Right cardiac atrium (tissue), 5 donors: ENCODE measurements at regions not wholly inside any gene's neighbourhood (a gene's known extent, or its start where the extent isn't known, plus 50 kb on each side); places are given as distances from the start of the nearest gene placed in this dataset.

Experiments
- ATAC-seq, 2 donors: fragments of 200-7000 bp; cut with Tn5 transposase; one replicate each; pipeline versions ENCODE4 v1.8.0 to v1.9.1; 2020; ENCODE audit warnings: moderate library complexity in 2 of 2, mild to moderate bottlenecking in 1 of 2
- DNase-seq, 3 donors: peaks; one replicate each; pipeline ENCODE4 v3.0.0-alpha.2; 2020
- H3K27ac ChIP-seq: one replicate; pipeline ENCODE4 v1.5.1; 2013; ENCODE audit warnings: mild to moderate bottlenecking, low read length, control low read depth, moderate library complexity
- H3K27me3 ChIP-seq: one replicate; pipeline ENCODE4 v1.6.1; 2013; ENCODE audit not compliant: control insufficient read depth, insufficient read depth
- H3K4me1 ChIP-seq: one replicate; pipeline ENCODE4 v1.6.1; 2013; ENCODE audit warnings: low read length; ENCODE audit not compliant: control insufficient read depth, insufficient read depth
- H3K4me3 ChIP-seq: one replicate; pipeline ENCODE4 v1.5.1; 2013; ENCODE audit warnings: low read length, control low read depth
- H3K9me3 ChIP-seq: one replicate; pipeline ENCODE4 v1.6.1; 2013; ENCODE audit warnings: low read length; ENCODE audit not compliant: control insufficient read depth
- WGBS: extraction: QIAGEN DNeasy Blood & Tissue Kit; methylation state at CpG from one replicate; pipeline ENCODE4 v1.1.7; 2013; 5-methylcytosine and 5-hydroxymethylcytosine counted together
- intact Hi-C, 4 donors: fragments of 100-400 bp; cut with DNase I; formaldehyde crosslinking; loops; one replicate each; pipeline versions ENCODE4 v1.11.0 to v1.14.0; 2022 to 2023
- donor health status: healthy with polysubstance abuse.
- donor health status: DM: no; HTN: yes; CAD: no.
- donor health status: DM: no; HTN: no; CAD: no.
- donor health status: DM: no; HTN: yes; CAD: no; lungs with severe emphysema.
- donor health status: DM: yes; HTN: yes; CAD: no.

DNA sequence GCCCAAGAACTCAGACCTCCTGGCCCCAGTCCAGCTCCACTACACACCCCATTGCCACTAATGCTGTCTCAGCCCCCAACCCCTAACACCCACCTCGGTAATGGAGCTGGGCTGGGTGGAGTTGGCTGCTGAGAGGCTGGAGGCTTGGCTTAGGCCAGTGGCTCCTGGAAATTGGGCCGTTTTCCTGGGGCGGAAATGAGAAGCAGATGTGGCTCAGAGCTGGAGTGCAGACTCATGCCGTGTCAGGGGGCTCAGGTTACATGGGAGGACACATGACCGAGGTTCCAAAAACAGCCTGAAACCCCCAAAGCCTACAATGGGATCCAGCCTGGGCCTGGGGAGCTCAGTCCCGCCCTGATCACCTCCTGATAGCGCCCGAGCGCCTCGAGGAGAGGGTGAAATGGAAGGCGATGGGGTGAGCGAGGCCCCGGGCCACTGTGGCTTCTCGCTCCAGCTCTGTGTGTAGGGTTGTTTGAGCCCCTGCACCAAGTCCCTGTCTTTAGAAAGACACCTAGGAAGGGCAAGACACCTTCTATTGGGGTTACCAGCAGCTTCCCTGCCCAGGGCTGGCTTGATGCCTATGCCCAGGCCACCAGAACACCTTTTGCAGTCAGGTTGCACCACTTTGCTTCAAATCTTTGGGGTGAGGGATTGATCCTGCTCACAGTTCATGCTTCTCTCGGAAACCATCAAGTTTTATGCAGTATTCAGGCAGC is 175.7 kb upstream of the HAAO start:
- peak; percentile 62 to 76 for ATAC-seq
- peaks cover 17% of the 10 kb centered on the region for H3K4me1 ChIP-seq

DNA sequence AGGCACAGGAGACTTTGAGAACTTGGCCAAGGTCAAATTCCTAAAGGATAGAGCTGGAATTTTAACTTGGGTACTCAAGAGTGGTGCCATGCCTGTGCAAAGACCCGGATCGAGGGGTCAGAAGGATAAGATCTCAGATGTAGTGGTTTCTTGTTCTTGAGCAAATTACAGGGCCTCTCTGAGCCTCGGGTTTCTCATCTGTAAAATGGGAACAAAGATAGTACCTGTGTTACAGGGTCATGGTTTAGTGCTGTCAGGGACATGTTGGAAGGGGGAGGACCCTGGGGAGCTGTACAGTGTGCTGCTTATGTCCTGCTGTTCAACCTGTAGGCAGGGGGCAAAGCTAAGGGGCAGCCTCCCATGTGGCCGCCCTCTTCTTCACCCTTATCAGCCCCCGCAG is 173.5 kb upstream of the HAAO start:
- H3K4me3 ChIP-seq = no peak overlapping the region
- H3K27ac ChIP-seq = no peak overlapping the region
- no peaks in the 10 kb centered on the region for H3K27me3 ChIP-seq
- WGBS = 87% methylated on average over 5 of the region's 5 CpGs
- H3K4me1 ChIP-seq = peaks cover 22% of the 10 kb centered on the region
- intact Hi-C loops = no loop called here
- no peaks in the 10 kb centered on the region for H3K9me3 ChIP-seq
- DNase-seq (no peak), ATAC-seq (no peak)

More for the DNA sequence above, 175.7 kb upstream of the HAAO start:
- no peaks in the 10 kb centered on the region for H3K27me3 ChIP-seq
- intact Hi-C loops = no loop called here
- 68% methylated on average over 15 of the region's 15 CpGs for WGBS
- H3K4me3 ChIP-seq = no peak overlapping the region
- no peaks in the 10 kb centered on the region for H3K9me3 ChIP-seq
- DNase-seq = peak; percentile 68 to 88 (median 86)
- peak overlapping the region; percentile 49 for H3K27ac ChIP-seq

DNA sequence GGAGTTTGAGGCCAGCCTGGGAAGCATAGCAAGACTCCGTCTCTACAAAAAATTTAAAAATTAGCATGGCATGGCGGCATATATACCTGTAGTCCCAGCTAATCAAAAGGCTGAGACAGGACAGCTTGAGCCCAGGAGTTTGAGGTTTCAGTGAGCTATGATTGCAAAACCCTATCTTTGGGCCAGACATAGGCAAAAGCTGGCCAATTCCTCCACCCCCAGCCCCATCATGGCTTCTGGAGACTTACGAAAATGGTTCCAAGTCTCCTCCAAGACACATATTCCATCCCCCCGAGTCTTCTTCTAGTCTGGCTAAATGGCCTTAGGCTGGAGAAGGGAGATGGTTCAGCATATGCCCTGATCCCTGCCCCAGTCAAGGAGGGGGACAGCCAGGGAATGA is 172.8 kb upstream of the HAAO start:
- DNase-seq (no peak), ATAC-seq (peak in 1 of 2 donors; percentile 7)
- H3K9me3 ChIP-seq = no peaks in the 10 kb centered on the region
- intact Hi-C loops = no loop called here
- H3K4me3 ChIP-seq = no peak overlapping the region
- H3K27ac ChIP-seq = peak overlapping the region; percentile 47
- WGBS = 78% methylated on average over 4 of the region's 4 CpGs
- H3K27me3 ChIP-seq = no peaks in the 10 kb centered on the region
- peaks cover 26% of the 10 kb centered on the region for H3K4me1 ChIP-seq

DNA sequence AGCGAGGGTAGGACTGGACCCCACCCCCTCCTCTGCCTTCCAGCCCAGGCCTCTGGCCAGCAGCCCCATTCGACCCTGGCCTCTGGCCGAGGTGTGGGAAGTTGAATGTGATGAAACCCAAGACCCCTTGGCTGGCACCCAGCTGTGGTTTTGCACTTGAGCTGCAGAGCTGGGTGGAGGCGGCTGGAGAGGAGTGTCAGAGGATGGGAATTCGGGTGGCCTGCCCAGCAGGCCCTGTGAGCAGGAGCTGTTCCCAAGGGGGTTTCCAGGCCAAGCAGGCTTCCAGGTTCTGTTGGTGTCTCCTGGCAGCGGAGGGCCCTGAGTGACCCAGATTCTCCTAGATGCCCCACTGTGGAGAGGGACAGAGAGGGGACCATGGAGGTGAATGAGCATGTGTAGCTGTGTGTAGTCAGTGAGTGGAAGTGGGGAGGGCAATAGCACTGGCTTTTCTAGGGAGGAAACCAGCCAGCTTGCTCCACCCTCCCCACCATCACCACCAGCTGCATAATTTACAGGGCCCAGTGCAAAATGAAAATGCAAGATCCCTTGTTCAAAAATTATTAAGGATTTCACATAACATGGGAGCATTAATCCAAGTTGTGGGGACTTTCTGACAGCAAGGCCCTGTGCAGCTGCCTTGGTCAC is 172.2 kb upstream of the HAAO start:
- Histone ChIP-seq H3K4me3 (no peak overlapping the region), H3K27ac (peak overlapping the region; percentile 47), H3K4me1 (peaks cover 26% of the 10 kb centered on the region), H3K27me3 (no peaks in the 10 kb centered on the region), H3K9me3 (no peaks in the 10 kb centered on the region)
- intact Hi-C loops = loop anchor here in 1 of 4 donors (5.0 kb wide), 1 partner anchor 258 kb away; no protein-coding TSS in a partner anchor
- 43% methylated on average over 6 of the region's 6 CpGs for WGBS
- ATAC-seq = peak; percentile 49 to 59
- peak; percentile 92 to 95 (median 94) for DNase-seq

DNA sequence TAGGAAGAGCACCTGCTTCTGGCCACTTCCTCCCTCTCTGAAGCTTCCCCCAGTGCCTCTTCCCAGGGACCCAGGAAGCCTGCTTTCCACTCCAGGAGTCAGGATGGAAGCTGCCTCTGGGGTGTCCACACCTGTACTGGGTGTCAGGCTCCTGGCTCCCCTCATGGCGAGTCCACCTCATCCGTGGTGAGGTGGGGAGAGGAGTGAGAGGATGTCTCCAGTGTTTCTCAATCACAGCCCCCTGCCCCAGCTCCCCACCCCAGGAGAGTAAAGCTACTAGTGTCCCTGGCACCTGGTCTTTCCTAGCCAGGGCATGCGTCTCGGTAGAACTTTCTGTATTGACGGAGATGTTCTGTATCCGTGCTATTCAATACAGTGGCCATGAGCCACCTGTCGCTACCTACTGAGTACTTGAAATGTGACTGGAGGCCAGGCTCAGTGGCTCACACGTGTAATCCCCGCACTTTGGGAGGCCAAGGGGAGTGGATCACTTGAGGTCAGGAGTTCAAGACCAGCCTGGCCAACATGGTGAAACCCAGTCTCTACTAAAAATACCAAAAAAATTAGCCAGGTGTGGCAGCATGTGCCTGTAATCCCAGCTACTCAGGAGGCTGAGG is 171.2 kb upstream of the HAAO start:
- no peaks in the 10 kb centered on the region for H3K9me3 ChIP-seq
- ATAC-seq (no peak), DNase-seq (no peak)
- H3K27ac ChIP-seq = no peak overlapping the region
- no peaks in the 10 kb centered on the region for H3K27me3 ChIP-seq
- H3K4me3 ChIP-seq = no peak overlapping the region
- intact Hi-C loops = loop anchor here in 1 of 4 donors (5.0 kb wide), 1 partner anchor 259 kb away; no protein-coding TSS in a partner anchor
- peaks cover 26% of the 10 kb centered on the region for H3K4me1 ChIP-seq
- 94% methylated on average over 9 of the region's 9 CpGs for WGBS

DNA sequence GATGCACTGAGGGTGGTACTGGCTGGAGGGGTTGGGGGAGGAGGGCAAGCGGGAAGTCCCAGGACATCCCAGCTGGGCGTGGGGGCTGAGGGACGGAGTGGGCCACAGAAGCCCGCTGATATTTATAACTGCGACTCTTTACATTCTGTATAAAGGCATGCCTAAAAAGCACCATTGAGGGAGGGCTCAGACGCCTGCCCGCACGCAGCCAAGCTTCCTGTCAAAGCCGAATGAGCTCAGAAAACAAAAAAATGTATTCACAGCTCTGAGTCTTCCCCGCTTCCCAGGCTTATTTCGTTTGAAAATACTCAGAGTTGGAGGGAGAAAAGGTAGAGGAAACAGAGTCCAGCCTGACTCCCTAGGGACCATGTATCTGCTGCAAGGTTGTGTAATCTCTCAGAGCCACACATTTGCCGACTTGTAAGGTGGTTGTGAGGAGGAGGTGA is 170.1 kb upstream of the HAAO start:
- ATAC-seq (no peak), DNase-seq (peak in 1 of 3 donors; percentile 53)
- intact Hi-C loops = loop anchor here in 1 of 4 donors (5.0 kb wide), 1 partner anchor 260 kb away; no protein-coding TSS in a partner anchor
- WGBS = 23% methylated on average over 12 of the region's 12 CpGs
- no peaks in the 10 kb centered on the region for H3K9me3 ChIP-seq
- peak overlapping the region; percentile 22 for H3K27ac ChIP-seq
- peaks cover 32% of the 10 kb centered on the region for H3K4me1 ChIP-seq
- H3K27me3 ChIP-seq = no peaks in the 10 kb centered on the region
- no peak overlapping the region for H3K4me3 ChIP-seq

DNA sequence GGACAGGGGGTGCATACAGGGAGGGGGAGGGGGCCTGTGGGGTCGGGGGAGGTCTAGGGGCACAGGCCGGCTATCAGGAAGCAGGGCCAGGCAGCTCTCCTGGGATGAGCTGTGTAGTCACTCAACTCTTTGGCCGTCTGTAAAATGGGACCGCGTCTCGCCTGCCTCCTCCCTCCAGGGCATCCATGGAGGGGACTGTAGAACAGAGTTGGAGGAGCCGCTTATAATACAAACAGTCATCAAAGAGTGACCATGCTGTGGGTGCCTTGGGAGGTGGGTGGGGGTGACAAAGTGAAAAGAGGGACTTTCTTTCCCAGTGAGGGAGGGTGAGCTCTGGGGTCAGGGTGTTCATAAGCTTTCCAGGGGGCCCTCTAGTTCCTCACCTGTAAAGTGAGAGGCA is 169.6 kb upstream of the HAAO start:
- peak overlapping the region; percentile 85 for H3K27ac ChIP-seq
- no peaks in the 10 kb centered on the region for H3K27me3 ChIP-seq
- H3K4me3 ChIP-seq = no peak overlapping the region
- no peaks in the 10 kb centered on the region for H3K9me3 ChIP-seq
- ATAC-seq = no peak
- WGBS = 45% methylated on average over 7 of the region's 7 CpGs
- DNase-seq = peak in 1 of 3 donors; percentile 54
- H3K4me1 ChIP-seq = peaks cover 32% of the 10 kb centered on the region
- intact Hi-C loops = loop anchor here in 1 of 4 donors (5.0 kb wide), 1 partner anchor 260 kb away; no protein-coding TSS in a partner anchor

DNA sequence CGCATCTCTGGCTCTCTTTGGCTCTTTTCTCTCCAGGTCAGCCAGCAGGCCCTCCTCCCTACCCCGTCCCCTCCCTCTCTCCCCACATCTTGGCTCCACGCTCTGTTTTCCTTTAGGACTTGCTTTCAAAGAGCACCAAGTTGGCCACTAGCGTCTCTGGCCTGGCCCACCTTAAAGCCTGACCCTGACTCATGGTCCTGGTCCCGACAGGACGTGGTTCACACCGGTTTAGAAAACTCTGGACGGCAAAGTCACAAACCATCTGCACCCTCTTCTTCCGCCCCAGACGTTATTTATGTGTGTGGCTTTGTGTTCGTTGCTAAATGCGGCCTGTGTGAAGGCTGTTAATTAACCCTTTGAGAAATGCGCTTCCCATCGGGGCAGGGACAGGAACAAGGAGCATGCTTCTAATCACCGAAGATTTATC is 169.0 kb upstream of the HAAO start:
- no peaks in the 10 kb centered on the region for H3K27me3 ChIP-seq
- WGBS = 24% methylated on average over 15 of the region's 15 CpGs
- intact Hi-C loops = loop anchor here in 1 of 4 donors (5.0 kb wide), 1 partner anchor 261 kb away; no protein-coding TSS in a partner anchor
- ATAC-seq (peak; percentile 39 to 47), DNase-seq (peak; percentile 72 to 85 (median 84))
- H3K4me3 ChIP-seq = no peak overlapping the region
- H3K27ac ChIP-seq = peak overlapping the region; percentile 85
- no peaks in the 10 kb centered on the region for H3K9me3 ChIP-seq
- H3K4me1 ChIP-seq = peaks cover 32% of the 10 kb centered on the region

DNA sequence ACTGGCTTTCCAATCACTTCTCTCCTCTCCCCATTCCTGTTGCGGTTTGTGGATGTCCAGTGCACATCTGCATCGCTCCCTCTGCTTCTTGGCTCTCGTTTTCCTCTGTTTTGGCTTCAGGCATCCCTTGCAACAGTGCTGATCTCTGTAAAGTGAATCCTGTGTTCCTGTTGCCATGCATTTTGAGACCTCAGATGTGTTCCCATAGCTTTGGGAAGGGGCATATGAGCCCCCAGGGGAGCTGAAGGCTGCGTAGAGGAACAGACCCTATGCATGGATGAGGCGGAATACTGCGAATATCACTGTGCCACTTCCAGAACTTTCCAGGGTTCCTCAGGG is 168.4 kb upstream of the HAAO start:
- no peaks in the 10 kb centered on the region for H3K27me3 ChIP-seq
- DNase-seq (no peak), ATAC-seq (no peak)
- WGBS = 63% methylated on average over 6 of the region's 6 CpGs
- peaks cover 32% of the 10 kb centered on the region for H3K4me1 ChIP-seq
- H3K27ac ChIP-seq = peak overlapping the region; percentile 85
- H3K9me3 ChIP-seq = no peaks in the 10 kb centered on the region
- no peak overlapping the region for H3K4me3 ChIP-seq
- intact Hi-C loops = loop anchor here in 1 of 4 donors (5.0 kb wide), 1 partner anchor 261 kb away; no protein-coding TSS in a partner anchor

DNA sequence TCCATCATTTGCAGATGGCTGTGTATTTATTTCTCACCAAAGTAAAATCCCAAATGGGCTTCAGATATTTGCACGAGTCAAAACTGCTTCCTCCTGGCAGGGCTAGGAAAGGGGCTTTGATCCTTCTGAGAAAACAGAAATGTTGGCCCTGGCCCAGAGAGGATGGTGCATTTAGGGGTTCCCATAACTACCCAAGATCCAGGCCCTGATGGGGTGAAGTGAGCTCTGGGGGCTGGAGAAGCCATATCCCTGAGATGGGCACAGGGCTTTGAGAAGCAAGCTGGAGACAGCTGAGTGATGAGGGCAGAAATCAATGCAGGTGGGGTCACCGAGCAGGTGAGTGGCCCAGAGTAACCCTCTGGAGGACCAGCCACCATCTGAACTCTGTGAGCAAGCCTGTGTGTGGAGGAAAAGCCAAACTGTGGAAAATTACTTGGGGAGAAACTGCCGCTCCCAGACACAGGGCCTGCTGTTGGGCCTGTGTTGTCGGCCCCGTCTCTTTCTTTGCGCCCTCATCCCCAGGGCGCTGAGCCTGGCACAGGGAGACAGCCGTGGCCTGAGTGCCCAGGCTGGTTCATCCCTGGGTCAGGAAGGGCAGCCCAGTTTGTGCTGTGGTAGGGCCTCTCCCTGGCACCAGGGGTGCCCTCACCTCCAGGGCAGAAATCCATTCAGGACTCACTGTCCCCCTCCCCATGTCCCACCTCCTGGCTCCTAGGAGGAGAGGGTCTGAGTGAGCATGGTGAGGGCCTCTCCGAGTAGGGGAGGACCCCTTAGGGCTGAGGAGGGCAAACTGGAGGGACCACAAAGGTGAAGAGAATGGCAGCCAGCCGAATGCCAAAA is 167.8 kb upstream of the HAAO start:
- DNase-seq = peak in 1 of 3 donors; percentile 59
- H3K9me3 ChIP-seq = no peaks in the 10 kb centered on the region
- no peak overlapping the region for H3K4me3 ChIP-seq
- no peaks in the 10 kb centered on the region for H3K27me3 ChIP-seq
- WGBS = 72% methylated on average over 10 of the region's 10 CpGs
- intact Hi-C loops = loop anchor here in 1 of 4 donors (5.0 kb wide), 1 partner anchor 262 kb away; no protein-coding TSS in a partner anchor
- no peak for ATAC-seq
- peak overlapping the region; percentile 85 for H3K27ac ChIP-seq
- H3K4me1 ChIP-seq = peaks cover 29% of the 10 kb centered on the region
